IMR-90 (cell line): ENCODE measurements at regions not wholly inside any gene's neighbourhood (a gene's known extent, or its start where the extent isn't known, plus 50 kb on each side); places are given as distances from the start of the nearest gene placed in this dataset.

ENCODE experiments used
- ATAC-seq: fragments of 200-7000 bp; cut with Tn5 transposase; 2 replicates; pipeline ENCODE4 v1.9.1; 2020; ENCODE audit warnings: low read depth, mild to moderate bottlenecking, moderate library complexity
- BruUV-seq: library from RNA; stranded (reverse); fragments of 400-500 nt; replicated peaks from 2 replicates; lab custom pipeline; 2021; lab: Mats Ljungman, UMichigan
- CTCF ChIA-PET: fragments of 300-600 bp; formaldehyde crosslinking; extraction: SDS; loops from one replicate; lab custom pipeline; 2021; ENCODE audit warnings: antibody characterized with exemption; lab: Yijun Ruan, JAX
- POLR2A ChIA-PET: fragments of 300-600 bp; sonication (Branson Sonifier 250); formaldehyde crosslinking; loops from one replicate; lab custom pipeline; 2022; ENCODE audit warnings: antibody characterized with exemption; ENCODE audit not compliant: unreplicated experiment; lab: Charles Lee
- DNase-seq: peaks from one replicate; pipeline ENCODE4 v3.0.0; 2013
- H2AFZ ChIP-seq: replicated peaks from 2 replicates; pipeline ENCODE3; 2013; ENCODE audit warnings: low read length, mild to moderate bottlenecking; ENCODE audit not compliant: poor library complexity
- H2AK5ac ChIP-seq: 2 replicates; pipeline ENCODE4 v1.6.1; 2013; ENCODE audit warnings: low read depth, low read length, inconsistent platforms
- H2AK9ac ChIP-seq: replicated peaks from 2 replicates; pipeline ENCODE3; 2013; ENCODE audit warnings: mild to moderate bottlenecking, low read depth, low read length, moderate library complexity; ENCODE audit not compliant: poor library complexity
- H2BK120ac ChIP-seq: 2 replicates; pipeline ENCODE4 v1.6.1; 2013; ENCODE audit warnings: low read depth, low read length, inconsistent platforms
- H2BK15ac ChIP-seq: 3 replicates; pipeline ENCODE4 v1.6.1; 2013; ENCODE audit warnings: low read depth, low read length, inconsistent platforms
- H2BK20ac ChIP-seq: 2 replicates; pipeline ENCODE4 v1.6.1; 2013; ENCODE audit warnings: low read depth, mild to moderate bottlenecking, inconsistent platforms, low read length, moderate library complexity
- H2BK5ac ChIP-seq: 2 replicates; pipeline ENCODE4 v1.6.1; 2013; ENCODE audit warnings: mild to moderate bottlenecking, low read depth, low read length, inconsistent platforms; ENCODE audit not compliant: poor library complexity, severe bottlenecking
- H3K14ac ChIP-seq: replicated peaks from 2 replicates; pipeline ENCODE4 v1.6.1; 2013; ENCODE audit warnings: low read depth, low read length, inconsistent platforms
- H3K18ac ChIP-seq: 2 replicates; pipeline ENCODE4 v1.6.1; 2013; ENCODE audit warnings: low read depth, low read length, control low read depth
- H3K23ac ChIP-seq: 2 replicates; pipeline ENCODE4 v1.6.1; 2013; ENCODE audit warnings: low read depth, low read length, inconsistent platforms
- H3K27ac ChIP-seq: 2 replicates; pipeline ENCODE4 v1.5.1; 2013; ENCODE audit warnings: mild to moderate bottlenecking, control low read depth, low read length; ENCODE audit not compliant: insufficient read depth
- H3K27me3 ChIP-seq: 2 replicates; pipeline ENCODE4 v1.6.1; 2013; ENCODE audit warnings: low read length; ENCODE audit not compliant: control insufficient read depth, insufficient read depth
- H3K36me3 ChIP-seq: 2 replicates; pipeline ENCODE4 v1.6.1; 2013; ENCODE audit warnings: low read length, mixed read lengths; ENCODE audit not compliant: control insufficient read depth, insufficient read depth
- H3K4ac ChIP-seq: 2 replicates; pipeline ENCODE4 v1.6.1; 2013; ENCODE audit warnings: low read depth, low read length, inconsistent platforms
- H3K4me1 ChIP-seq: 2 replicates; pipeline ENCODE4 v1.6.1; 2013; ENCODE audit warnings: low read length, mixed read lengths; ENCODE audit not compliant: control insufficient read depth, insufficient read depth
- H3K4me2 ChIP-seq: 2 replicates; pipeline ENCODE4 v1.6.1; 2013; ENCODE audit warnings: low read depth, mild to moderate bottlenecking, control low read depth, low read length, moderate library complexity
- H3K4me3 ChIP-seq: 2 replicates; pipeline ENCODE4 v1.5.1; 2013; ENCODE audit warnings: low read depth, mild to moderate bottlenecking, control low read depth, low read length, moderate library complexity; ENCODE audit not compliant: insufficient read depth
- H3K56ac ChIP-seq: 2 replicates; pipeline ENCODE4 v1.6.1; 2013; ENCODE audit warnings: low read length, inconsistent platforms; ENCODE audit not compliant: insufficient read depth; ENCODE audit errors: extremely low read depth
- H3K79me1 ChIP-seq, 2 experiments: 2 replicates each; pipeline ENCODE4 v1.6.1; 2013; ENCODE audit warnings: low read length in 2 of 2, inconsistent platforms in 1 of 2, low read depth in 1 of 2
- H3K9ac ChIP-seq: 2 replicates; pipeline ENCODE4 v1.6.1; 2013; ENCODE audit warnings: low read depth, low read length, control low read depth
- H3K9me1 ChIP-seq: 2 replicates; pipeline ENCODE4 v1.6.1; 2013; ENCODE audit warnings: low read length, inconsistent platforms; ENCODE audit not compliant: insufficient read depth
- H3K9me3 ChIP-seq: 2 replicates; pipeline ENCODE4 v1.6.1; 2013; ENCODE audit warnings: low read length; ENCODE audit not compliant: control insufficient read depth, insufficient read depth
- H4K20me1 ChIP-seq: 2 replicates; pipeline ENCODE4 v1.6.1; 2013; ENCODE audit warnings: low read length, inconsistent platforms; ENCODE audit not compliant: insufficient read depth
- H4K5ac ChIP-seq: 2 replicates; pipeline ENCODE4 v1.6.1; 2013; ENCODE audit warnings: mild to moderate bottlenecking, low read depth, low read length, control low read depth
- H4K8ac ChIP-seq, 2 experiments: 2 replicates each; pipeline ENCODE4 v1.6.1; 2013; ENCODE audit warnings: low read depth in 2 of 2, low read length in 2 of 2, control low read depth in 1 of 2, inconsistent platforms in 1 of 2
- H4K91ac ChIP-seq: 2 replicates; pipeline ENCODE4 v1.6.1; 2013; ENCODE audit warnings: low read depth, low read length, inconsistent platforms; ENCODE audit not compliant: insufficient read depth
- CTCF ChIP-seq: conservative IDR thresholded peaks from 2 replicates; pipeline ENCODE4 v1.5.1; 2012; ENCODE audit warnings: mild to moderate bottlenecking, low read depth, low read length, improper control_type of control experiment
- MAFK ChIP-seq: IDR thresholded peaks from 2 replicates; pipeline ENCODE4 v1.6.1; 2012; ENCODE audit warnings: low read depth, low read length, improper control_type of control experiment
- NFE2L2 ChIP-seq: fragments of 150-350 bp; IDR thresholded peaks from 2 replicates; pipeline ENCODE4 v1.6.1; 2016; ENCODE audit warnings: low read depth, mild to moderate bottlenecking, low read length
- WGBS, 2 experiments: methylation state at CpG; one replicate each; pipeline versions ENCODE4 v1.1.5 to v1.1.7; 2013; ENCODE audit warnings: missing lambda C conversion rate in 2 of 2; ENCODE audit not compliant: insufficient read length in 1 of 2; ENCODE audit errors: extremely low coverage in 2 of 2; 5-methylcytosine and 5-hydroxymethylcytosine counted together
- dilution Hi-C: fragments of 300-500 bp; cut with HindIII; formaldehyde crosslinking; loops from one replicate; pipeline ENCODE4 v1.14.3; 2018; ENCODE audit warnings: low sequenced_read_pairs; ENCODE audit not compliant: unreplicated experiment
- in situ Hi-C: fragments of 300-500 bp; cut with MboI; formaldehyde crosslinking; loops from 3 replicates; pipeline ENCODE4 v1.14.3; 2019; ENCODE audit warnings: low sequenced_read_pairs, inconsistent platforms, mixed read lengths
- intact Hi-C: fragments of 100-400 bp; cut with micrococcal nuclease; formaldehyde crosslinking; loops from 2 replicates; pipeline ENCODE4 v1.10.0; 2022

- TF ChIP-seq CTCF, result no peak
Observed at GRCh38 chr22:27456696-27457503, 344.7 kb downstream of the MN1 start (continued).

- H3K4me3 ChIP-seq, result no peak overlapping the region
- WGBS, 2 experiments, result 90% methylated on average over 1 of the region's 3 CpGs; no CpG with 5 or more reads in 1 of the 2 experiments
- H2BK120ac ChIP-seq, result peak overlapping the region; percentile 99
- no peak for DNase-seq
- no peak overlapping the region for H2AK9ac ChIP-seq
- no peak for TF ChIP-seq NFE2L2
- peak; percentile 44; the same call in 1 of the 2 replicates for TF ChIP-seq MAFK
- POLR2A ChIA-PET, result no interaction called here
- no peak overlapping the region for H3K27ac ChIP-seq
- no peaks in the 10 kb centered on the region for H4K20me1 ChIP-seq
- no peak overlapping the region for H3K9ac ChIP-seq
- dilution Hi-C loops, result no loop called here
- no peaks in the 10 kb centered on the region for H3K36me3 ChIP-seq
- peak overlapping the region; percentile 20; the same call in 1 of the 2 replicates for H3K18ac ChIP-seq
- no peak overlapping the region for H3K56ac ChIP-seq
- H3K9me1 ChIP-seq, result peaks cover 26% of the 10 kb centered on the region
- H3K27me3 ChIP-seq, result no peaks in the 10 kb centered on the region
- H2BK20ac ChIP-seq, result peak overlapping the region; percentile 92
- 0 out of 2 replicates have a peak overlapping the region, but pooled peaks have one; percentile 23 for H3K14ac ChIP-seq
- peak overlapping the region; percentile 81 for H3K4ac ChIP-seq
- peak overlapping the region; percentile 49; the same call in 1 of the 2 replicates for H4K5ac ChIP-seq
- peak overlapping the region in 1 of 2 experiments; percentile 22; a peak in 1 of 4 replicates for H4K8ac ChIP-seq
- CTCF ChIA-PET, result no interaction called here
- no peak overlapping the region for H2BK5ac ChIP-seq
- intact Hi-C loops, result loop anchor here (5.0 kb wide), 1 partner anchor 38 kb away; no protein-coding TSS in a partner anchor
- H3K4me1 ChIP-seq, result peaks cover 31% of the 10 kb centered on the region
- H4K91ac ChIP-seq, result peak overlapping the region; percentile 40; the same call in 1 of the 2 replicates
- no peak overlapping the region for H3K4me2 ChIP-seq
- H3K23ac ChIP-seq, result 0 out of 2 replicates have a peak overlapping the region, but pooled peaks have one; percentile 14
- H3K79me1 ChIP-seq, result no peaks in the 10 kb centered on the region
- no peak for ATAC-seq
- peak overlapping the region; percentile 99; the same call in 2 of the 3 replicates for H2BK15ac ChIP-seq
- in situ Hi-C loops, result no loop called here
- peaks cover 3% of the 10 kb centered on the region; the same call in 1 of the 2 replicates for H3K9me3 ChIP-seq
- H2AK5ac ChIP-seq, result peak overlapping the region; percentile 83
- no TSS peak for BruUV-seq
- no peak overlapping the region for H2AFZ ChIP-seq
Observed at GRCh38 chr22:27459999-27460398, 341.6 kb downstream of the MN1 start.
